Activated CD4-positive, alpha-beta T cell treated with anti-CD3 and anti-CD28 coated beads, Interleukin-2, amount 50 U/mL, for 24 hours (primary cell): ENCODE measurements at regions not wholly inside any gene's neighbourhood (a gene's known extent, or its start where the extent isn't known, plus 50 kb on each side); places are given as distances from the start of the nearest gene placed in this dataset.

ENCODE experiments used
- DNase-seq, 2 donors: peaks; one replicate each; pipeline ENCODE4 v3.0.0-alpha.2; 2020; ENCODE audit warnings: low read depth in 1 of 2, low spot score in 1 of 2

GRCh38 chr1:195941314-195941713, 666.9 kb downstream of the KCNT2 start:
- no peak for DNase-seq

DNA sequence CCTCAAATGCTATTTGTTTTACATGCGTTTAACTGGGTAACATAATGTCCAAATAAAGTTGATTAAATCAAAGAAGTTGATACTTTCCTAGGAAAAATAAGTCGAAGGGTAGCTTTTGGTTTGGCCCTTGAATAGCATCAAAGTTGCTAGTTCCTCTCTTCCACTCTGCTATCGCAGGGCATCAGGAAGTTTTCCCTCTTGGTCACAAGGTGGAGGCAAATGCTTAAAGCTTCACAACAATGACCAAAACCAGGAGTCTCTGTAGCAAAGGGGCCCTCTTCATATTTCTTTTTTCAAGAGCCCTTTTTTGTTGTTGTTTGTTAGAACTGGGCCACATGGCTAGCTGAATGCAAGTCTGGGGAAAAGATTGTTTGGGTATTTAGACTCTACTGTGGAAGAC, 668.4 kb downstream of the KCNT2 start:
- no peak for DNase-seq

DNA sequence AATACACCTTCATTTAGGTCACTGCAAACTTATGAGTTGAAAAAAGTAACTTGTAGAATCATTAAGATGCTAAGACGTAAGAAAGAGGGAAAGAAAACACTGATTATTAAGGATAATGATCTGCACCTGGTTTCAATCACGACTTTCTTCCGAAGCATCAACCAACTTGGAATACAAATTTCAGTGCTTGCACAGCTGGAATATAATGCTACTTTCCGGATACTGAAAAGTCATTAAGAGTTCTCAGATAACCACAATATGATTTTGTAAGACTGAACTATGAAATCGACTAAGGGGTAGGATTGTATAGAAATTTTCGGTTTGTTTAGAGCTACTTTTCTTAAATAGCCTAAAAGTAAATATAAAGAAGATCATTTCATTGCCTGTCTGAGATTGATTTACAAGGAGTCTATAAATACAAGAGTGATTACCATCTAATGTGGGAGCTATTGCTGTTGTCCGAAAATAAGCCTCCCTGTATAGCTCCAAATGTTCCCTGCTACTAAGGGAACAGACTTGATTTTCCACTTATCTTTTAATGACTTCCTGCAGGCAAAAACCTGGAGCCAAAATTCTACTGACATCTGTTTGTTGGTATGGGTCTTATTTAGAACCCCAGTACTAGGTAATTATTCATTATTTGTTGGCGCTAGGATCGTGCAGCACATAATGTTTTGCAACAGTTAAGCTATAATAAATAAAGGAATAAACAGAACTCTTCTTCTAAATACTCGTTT, 673.3 kb downstream of the KCNT2 start:
- no peak for DNase-seq

DNA sequence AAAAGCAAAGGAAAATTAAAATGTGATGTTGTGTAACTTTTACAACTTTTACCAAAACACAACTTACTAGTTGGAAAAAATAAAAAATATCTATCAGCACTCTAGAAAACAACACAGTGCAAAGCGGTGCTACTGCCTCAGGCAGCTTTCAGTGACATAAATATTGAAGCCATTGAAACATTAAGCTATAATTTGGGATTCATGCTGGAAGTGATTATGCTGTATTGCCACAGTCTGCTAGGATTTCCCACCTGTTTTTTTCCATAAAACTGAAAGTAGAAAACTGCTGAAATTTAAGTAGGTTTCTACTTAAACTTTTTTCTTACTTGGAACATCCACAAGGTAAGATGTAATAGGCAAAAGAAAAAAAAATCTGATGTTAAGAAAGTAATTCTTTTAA, 674.4 kb downstream of the KCNT2 start:
- no peak for DNase-seq

- no peak for DNase-seq
Observed at GRCh38 chr1:195915826-195916225, 692.4 kb downstream of the KCNT2 start.

DNA sequence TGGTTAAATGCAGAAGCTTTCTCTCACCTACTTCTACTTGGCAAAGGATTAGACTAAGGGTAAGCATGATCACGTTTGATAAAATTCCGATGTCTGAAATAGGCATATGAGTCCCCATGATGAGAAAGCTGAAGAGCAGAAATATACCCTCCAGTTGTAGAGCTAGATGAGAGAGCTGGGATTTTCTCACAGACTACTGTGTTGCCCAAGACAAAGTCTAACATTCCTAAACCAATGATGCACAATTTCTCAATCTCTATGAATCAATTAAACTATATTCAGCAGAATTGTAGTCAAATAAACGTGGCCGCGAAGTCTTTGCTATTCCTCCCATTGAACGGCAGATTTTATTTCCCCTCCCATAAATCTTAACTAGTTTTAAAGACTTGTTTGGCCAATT, 699.2 kb downstream of the KCNT2 start:
- no peak for DNase-seq

- DNase-seq: no peak
Observed at GRCh38 chr1:195908121-195908520, 700.1 kb downstream of the KCNT2 start.

GRCh38 chr1:195903203-195903602, 705.0 kb downstream of the KCNT2 start:
- no peak for DNase-seq

- DNase-seq: no peak
Observed at GRCh38 chr1:195902779-195903178, 705.5 kb downstream of the KCNT2 start.

DNA sequence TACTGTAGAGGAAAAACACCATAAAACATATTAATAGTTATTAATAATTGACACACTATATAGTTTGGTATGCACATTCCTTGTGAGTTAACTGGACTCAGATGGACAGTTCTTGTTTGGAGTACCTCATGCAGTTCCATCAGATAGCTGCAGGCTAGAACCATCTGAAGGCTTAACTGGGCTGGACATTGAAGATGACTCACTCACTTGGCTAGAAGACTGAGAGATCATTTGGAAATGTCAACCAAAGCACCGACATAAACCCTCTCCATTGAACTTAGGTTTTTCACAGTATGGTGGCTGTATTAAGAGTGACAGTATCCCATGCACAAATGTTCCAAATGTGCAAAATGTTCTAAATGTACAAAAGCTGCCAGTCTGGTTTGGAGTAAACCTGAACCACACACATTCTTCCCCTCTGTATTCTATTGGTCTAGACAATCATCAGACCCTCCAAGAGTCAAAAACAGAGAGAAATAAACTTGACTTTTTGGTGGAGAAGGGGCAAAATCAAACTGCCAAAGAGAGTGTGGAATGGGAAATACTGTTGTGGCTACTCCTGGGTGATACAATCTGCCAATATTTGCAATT, 708.4 kb downstream of the KCNT2 start:
- no peak for DNase-seq

- no peak for DNase-seq
Observed at GRCh38 chr1:195898924-195899323, 709.3 kb downstream of the KCNT2 start.

DNA sequence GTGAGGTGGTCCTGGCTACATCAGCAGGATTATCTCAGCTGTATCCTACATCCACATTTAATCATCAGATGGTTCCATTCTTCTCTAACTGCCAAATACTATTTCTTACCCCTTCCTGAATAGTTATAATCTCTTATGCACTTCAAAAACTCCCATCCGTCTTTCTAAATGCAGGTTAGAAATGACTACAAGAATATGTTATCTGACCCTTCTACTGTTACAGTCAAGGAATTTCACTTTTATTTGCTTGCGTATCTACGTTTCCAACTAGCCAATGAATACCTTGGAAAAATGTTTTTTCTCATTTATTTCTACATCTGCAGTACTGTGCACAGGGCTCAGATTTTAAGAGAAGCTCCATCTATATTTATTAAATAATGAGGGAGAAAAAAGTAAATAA, 709.9 kb downstream of the KCNT2 start:
- no peak for DNase-seq

- no peak for DNase-seq
Observed at GRCh38 chr1:195897076-195897475, 711.2 kb downstream of the KCNT2 start.

- no peak for DNase-seq
Observed at GRCh38 chr1:195894411-195894810, 713.8 kb downstream of the KCNT2 start.

DNA sequence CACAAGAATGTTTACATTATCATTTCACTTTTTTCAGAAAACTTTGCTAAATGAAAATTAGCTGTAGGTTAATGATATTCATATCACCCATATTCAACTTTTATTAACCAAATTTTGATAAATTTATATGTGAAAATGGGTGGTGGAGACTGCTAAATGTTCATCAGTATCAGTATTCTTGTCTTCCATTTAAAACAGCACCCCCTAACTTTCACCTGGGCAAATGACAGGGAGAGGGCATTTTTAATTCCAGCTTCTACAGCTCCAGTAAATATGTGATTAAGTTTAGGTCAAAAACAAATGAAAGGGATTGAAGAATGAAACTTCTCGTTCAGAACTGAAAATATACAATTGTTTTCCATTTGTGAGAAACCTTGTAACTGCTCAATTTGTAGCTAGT, 722.2 kb downstream of the KCNT2 start:
- DNase-seq: no peak

DNA sequence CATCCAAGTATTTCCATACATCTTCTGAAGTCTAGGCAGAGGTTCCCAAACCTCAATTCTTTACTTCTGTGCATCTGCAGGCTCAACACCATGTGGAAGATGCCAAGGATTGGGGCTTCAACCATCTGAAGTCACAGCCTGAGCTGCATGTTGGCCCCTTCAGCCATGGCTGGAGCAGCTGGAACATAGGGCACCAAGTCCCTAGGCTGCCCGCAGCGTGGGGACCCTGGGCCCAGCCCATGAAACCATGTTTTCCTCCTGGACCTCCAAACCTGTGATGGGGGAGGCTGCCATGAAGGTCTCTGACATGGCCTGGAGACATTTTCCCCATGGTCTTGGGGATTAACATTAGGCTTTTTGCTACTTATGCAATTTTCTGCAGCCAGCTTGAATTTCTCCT, 729.8 kb downstream of the KCNT2 start:
- no peak for DNase-seq

DNA sequence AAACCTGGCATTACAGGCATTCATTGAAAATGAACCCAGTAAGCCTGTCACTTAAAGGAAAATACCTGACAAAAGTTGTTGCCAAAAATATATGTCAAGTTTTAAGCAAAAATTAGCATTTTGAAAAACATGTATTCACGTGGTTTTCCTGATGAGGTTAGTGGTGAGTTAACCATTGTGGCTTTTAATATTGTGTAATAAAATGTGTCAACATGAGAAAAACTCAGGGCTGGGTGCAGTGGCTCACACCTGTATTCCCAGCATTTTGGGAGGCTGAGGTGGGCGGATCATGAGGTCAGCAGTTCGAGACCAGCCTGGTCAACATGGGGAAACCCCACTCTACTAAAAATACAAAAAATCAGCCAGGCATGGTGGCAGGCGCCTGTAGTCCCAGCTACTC, 731.4 kb downstream of the KCNT2 start:
- DNase-seq: no peak

- DNase-seq: no peak
Observed at GRCh38 chr1:195872376-195872775, 735.9 kb downstream of the KCNT2 start.

- DNase-seq: no peak
Observed at GRCh38 chr1:195867638-195868037, 740.6 kb downstream of the KCNT2 start.

DNA sequence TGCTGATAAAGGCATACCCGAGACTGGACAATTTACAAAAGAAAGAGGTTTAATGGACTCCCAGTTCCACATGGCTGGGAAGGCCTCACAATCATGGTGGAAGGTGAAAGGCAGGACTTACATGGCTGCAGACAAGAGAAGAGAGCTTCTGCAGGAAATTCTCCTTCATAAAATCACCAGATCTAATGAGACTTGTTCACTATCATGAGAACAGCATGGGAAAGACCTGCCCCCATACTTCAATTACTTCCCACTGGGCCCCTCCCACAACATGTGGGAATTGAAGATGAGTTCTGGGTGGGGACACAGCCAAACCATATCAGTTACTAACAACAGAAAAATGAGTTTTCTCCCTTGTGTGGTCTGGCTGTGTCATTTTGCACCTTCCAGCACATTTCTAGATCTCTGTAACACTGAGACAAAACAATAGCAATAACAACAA, 741.4 kb downstream of the KCNT2 start:
- no peak for DNase-seq

- no peak for DNase-seq
Observed at GRCh38 chr1:195866091-195866780, 742.0 kb downstream of the KCNT2 start.

- no peak for DNase-seq
Observed at GRCh38 chr1:195851804-195852203, 756.4 kb downstream of the KCNT2 start.
